ENCODE measurements at regions not wholly inside any gene's neighbourhood (a gene's known extent, or its start where the extent isn't known, plus 50 kb on each side); places are given as distances from the start of the nearest gene placed in this dataset.

- TF ChIP-seq MYC (IDR thresholded peaks at IDR 0.05; ENCODE audit: insufficient read depth, insufficient read length, insufficient replicate concordance, low read length, severe bottlenecking) (no peak), RFX5 (IDR thresholded peaks at IDR 0.05; ENCODE audit: low read depth, low read length) (no peak)
Measured at GRCh38 chr7:86930554-86931307, 128.7 kb downstream of the ELAPOR2 start (continued).

- 60% methylated on average over 4 of the region's 4 CpGs for WGBS (ENCODE audit: insufficient coverage, insufficient replicate concordance, low lambda C conversion rate, missing lambda C conversion rate)
- TF ChIP-seq MEF2A (IDR thresholded peaks at IDR 0.05; ENCODE audit: insufficient read depth, low read depth, low read length) (no peak), SPI1 (IDR thresholded peaks at IDR 0.05; ENCODE audit: borderline replicate concordance, insufficient read depth, low read depth, low read length) (peak; percentile 43; the same call in 1 of the 2 replicates), BCLAF1 (IDR thresholded peaks at IDR 0.05) (no peak)
- in situ Hi-C loops (cut with MboI): loop anchor here (5.0 to 25.0 kb wide), 2 partner anchors 308 to 483 kb away; no protein-coding TSS in a partner anchor
- ChIA-PET SMC1A (ENCODE audit: uncharacterized antibody, unreplicated experiment) (interaction anchor here (1.6 to 1.9 kb wide), 2 partner anchors 13 to 219 kb away, joined by 5 to 9 read pairs; no protein-coding TSS in a partner anchor), POLR2A (no interaction called here), RAD21 (ENCODE audit: unreplicated experiment) (no interaction called here), CTCF (interaction anchor here (1.1 kb wide), 1 partner anchor 486 kb away, joined by 3 read pairs; no protein-coding TSS in a partner anchor)
- H4K20me1 ChIP-seq (ENCODE audit: control insufficient read depth, insufficient read depth): no peaks in the 10 kb centered on the region
- peaks cover 2% of the 10 kb centered on the region; the same call in 2 of the 3 replicates for H3K9me3 ChIP-seq (replicated peaks; ENCODE audit: control insufficient read depth, insufficient read depth, low read length)
- H3K27ac ChIP-seq (ENCODE audit: control insufficient read depth, insufficient read depth): peak overlapping the region; percentile 56
- BruUV-seq (replicated peaks): no TSS peak
- peak overlapping the region; percentile 0; the same call in 1 of the 2 replicates for H3K4me3 ChIP-seq
- peak overlapping the region; percentile 88 for H3K4me2 ChIP-seq (ENCODE audit: control insufficient read depth, insufficient read depth)
- intact Hi-C loops (cut with micrococcal nuclease; ENCODE audit: unreplicated experiment): loop anchor here (5.0 kb wide), 1 partner anchor 488 kb away; no protein-coding TSS in a partner anchor
- no peak for DNase-seq (ENCODE audit: low read depth, low spot score)
- H2AFZ ChIP-seq (ENCODE audit: control insufficient read depth, low read depth, low read length): peak overlapping the region; percentile 48; the same call in 1 of the 2 replicates
- no peaks in the 10 kb centered on the region for H3K79me2 ChIP-seq (ENCODE audit: control insufficient read depth, insufficient read depth, low read length)
- H3K4me1 ChIP-seq (ENCODE audit: control insufficient read depth, insufficient read depth, low read length): peaks cover 10% of the 10 kb centered on the region
- H3K9ac ChIP-seq (ENCODE audit: control insufficient read depth, insufficient read depth, low read length): 0 out of 2 replicates have a peak overlapping the region, but pooled peaks have one; percentile 25
- FAIRE-seq: no peak
- no peaks in the 10 kb centered on the region for H3K36me3 ChIP-seq (ENCODE audit: control insufficient read depth in 2 of 2, insufficient read depth in 2 of 2, low read length in 1 of 2)
- no peaks in the 10 kb centered on the region for H3K27me3 ChIP-seq (replicated peaks in 1 of 2; ENCODE audit: control insufficient read depth in 2 of 2, insufficient read depth in 2 of 2, low read length in 1 of 2)
- peak; percentile 73 for ATAC-seq
Measured at GRCh38 chr7:86929293-86930109, 130.0 kb downstream of the ELAPOR2 start.
